H1 (cell line): ENCODE measurements at regions not wholly inside any gene's neighbourhood (a gene's known extent, or its start where the extent isn't known, plus 50 kb on each side); places are given as distances from the start of the nearest gene placed in this dataset.

Experiments
- CTCF ChIA-PET: fragments of 300-600 bp; sonication (Branson Sonifier 250); formaldehyde crosslinking; loops from one replicate; lab custom pipeline; 2021; ENCODE audit not compliant: partially characterized antibody; lab: Charles Lee
- POLR2A ChIA-PET: fragments of 300-600 bp; sonication (Branson Sonifier 250); formaldehyde crosslinking; loops from one replicate; lab custom pipeline; 2021; ENCODE audit warnings: inconsistent platforms; ENCODE audit not compliant: partially characterized antibody; lab: Charles Lee
- DNase-seq, 2 experiments: peaks; one replicate each; pipeline versions ENCODE4 v3.0.0 to v3.0.0-alpha.2; 2010 to 2022; ENCODE audit warnings: low spot score in 2 of 2, low read depth in 1 of 2, mixed read lengths in 1 of 2
- FAIRE-seq: peaks from 2 replicates; lab custom pipeline; 2011; peaks lifted over from hg19 to GRCh38; lab: Jason Lieb, UNC
- H2AFZ ChIP-seq: 2 replicates; pipeline ENCODE4 v1.8.1; 2012; ENCODE audit warnings: low read length, inconsistent platforms
- H2AK5ac ChIP-seq: 2 replicates; pipeline ENCODE4 v1.6.1; 2013; ENCODE audit warnings: low read depth, low read length
- H2BK120ac ChIP-seq: replicated peaks from 2 replicates; pipeline ENCODE3; 2013; ENCODE audit warnings: low read depth, low read length, inconsistent platforms
- H2BK12ac ChIP-seq: 2 replicates; pipeline ENCODE4 v1.6.1; 2013; ENCODE audit warnings: low read depth, low read length
- H2BK15ac ChIP-seq: 2 replicates; pipeline ENCODE4 v1.6.1; 2013; ENCODE audit warnings: low read length
- H2BK20ac ChIP-seq: 2 replicates; pipeline ENCODE4 v1.6.1; 2013; ENCODE audit warnings: low read length
- H2BK5ac ChIP-seq: 2 replicates; pipeline ENCODE4 v1.6.1; 2013; ENCODE audit warnings: low read depth, low read length
- H3K14ac ChIP-seq: 2 replicates; pipeline ENCODE4 v1.6.1; 2013; ENCODE audit warnings: inconsistent platforms; ENCODE audit not compliant: insufficient read length
- H3K18ac ChIP-seq: 2 replicates; pipeline ENCODE4 v1.6.1; 2013; ENCODE audit warnings: low read length; ENCODE audit errors: extremely low read depth
- H3K23ac ChIP-seq: 2 replicates; pipeline ENCODE4 v1.6.1; 2013; ENCODE audit warnings: inconsistent platforms; ENCODE audit not compliant: insufficient read length
- H3K23me2 ChIP-seq: 2 replicates; pipeline ENCODE4 v1.6.1; 2013; ENCODE audit warnings: low read depth, low read length
- H3K27ac ChIP-seq: 2 replicates; pipeline ENCODE4 v1.6.1; 2011; ENCODE audit warnings: low read depth, low read length, inconsistent platforms
- H3K27me3 ChIP-seq, 4 experiments: replicated peaks in 1 of 4; 1 replicate in 1 of 4; 2 replicates in 3 of 4; pipeline versions ENCODE4 v1.6.1 to v1.8.1; 2011 to 2013; ENCODE audit warnings: low read length in 3 of 4, mild to moderate bottlenecking in 3 of 4, inconsistent platforms in 2 of 4, mixed read lengths in 2 of 4, moderate library complexity in 1 of 4; ENCODE audit not compliant: control insufficient read depth in 3 of 4, insufficient read depth in 3 of 4; ENCODE audit errors: extremely low read depth in 1 of 4
- H3K36me3 ChIP-seq, 4 experiments: 2 replicates each; pipeline versions ENCODE4 v1.6.1 to v1.8.1; 2011 to 2013; ENCODE audit warnings: mild to moderate bottlenecking in 4 of 4, low read length in 3 of 4, moderate library complexity in 2 of 4, control low read depth in 1 of 4, inconsistent platforms in 1 of 4; ENCODE audit not compliant: insufficient read depth in 4 of 4, control insufficient read depth in 2 of 4
- H3K4ac ChIP-seq: replicated peaks from 2 replicates; pipeline ENCODE3; 2013; ENCODE audit warnings: low read length, low read depth, mixed read lengths, inconsistent platforms; ENCODE audit not compliant: insufficient read length
- H3K4me1 ChIP-seq, 4 experiments: replicated peaks in 1 of 4; 1 replicate in 1 of 4; 2 replicates in 3 of 4; pipeline versions ENCODE4 v1.6.1 to v1.8.1; 2011 to 2013; ENCODE audit warnings: low read length in 3 of 4, inconsistent platforms in 2 of 4, mixed read lengths in 1 of 4; ENCODE audit not compliant: insufficient read depth in 4 of 4, control insufficient read depth in 3 of 4
- H3K4me2 ChIP-seq, 2 experiments: 2 replicates each; pipeline versions ENCODE4 v1.6.1 to v1.8.1; 2011 to 2013; ENCODE audit warnings: low read depth in 2 of 2, low read length in 2 of 2, control low read depth in 1 of 2, inconsistent platforms in 1 of 2, mild to moderate bottlenecking in 1 of 2; ENCODE audit not compliant: insufficient read depth in 1 of 2
- H3K4me3 ChIP-seq, 4 experiments: fragments of 200-600, 300-600 bp in 1 of 4; sonication (generic), shearing (Covaris generic), sonication (Bioruptor Twin) in 1 of 4; 2 replicates each; pipeline versions ENCODE4 v1.5.1 to v1.8.1; 2011 to 2016; ENCODE audit warnings: low read length in 4 of 4, low read depth in 3 of 4, control low read depth in 2 of 4, inconsistent platforms in 2 of 4, mild to moderate bottlenecking in 2 of 4, mixed read lengths in 1 of 4, moderate library complexity in 1 of 4; ENCODE audit not compliant: insufficient read depth in 2 of 4; ENCODE audit errors: extremely low read depth in 1 of 4
- H3K56ac ChIP-seq: replicated peaks from 2 replicates; pipeline ENCODE3; 2013; ENCODE audit warnings: low read depth, mild to moderate bottlenecking, mixed read lengths, low read length, inconsistent platforms; ENCODE audit not compliant: insufficient read length
- H3K79me1 ChIP-seq: 2 replicates; pipeline ENCODE4 v1.6.1; 2013; ENCODE audit warnings: low read depth, low read length, control low read depth
- H3K79me2 ChIP-seq, 2 experiments: 2 replicates each; pipeline versions ENCODE4 v1.6.1 to v1.8.1; 2012 to 2013; ENCODE audit warnings: low read length in 2 of 2, mild to moderate bottlenecking in 2 of 2, inconsistent platforms in 1 of 2; ENCODE audit not compliant: insufficient read depth in 2 of 2, control insufficient read depth in 1 of 2
- H3K9ac ChIP-seq, 4 experiments: replicated peaks in 1 of 4; 1 replicate in 1 of 4; 2 replicates in 3 of 4; pipeline versions ENCODE4 v1.6.1 to v1.8.1; 2011 to 2013; ENCODE audit warnings: low read depth in 3 of 4, low read length in 3 of 4, control low read depth in 2 of 4, mild to moderate bottlenecking in 2 of 4, moderate library complexity in 2 of 4, inconsistent platforms in 1 of 4; ENCODE audit errors: extremely low read depth in 1 of 4
- H3K9me3 ChIP-seq, 2 experiments: 2 replicates each; pipeline versions ENCODE4 v1.6.1 to v1.8.1; 2012 to 2013; ENCODE audit warnings: mild to moderate bottlenecking in 2 of 2, moderate library complexity in 2 of 2, control low read depth in 1 of 2, inconsistent platforms in 1 of 2, low read depth in 1 of 2, low read length in 1 of 2, mixed read lengths in 1 of 2; ENCODE audit not compliant: insufficient read depth in 2 of 2
- H4K20me1 ChIP-seq, 2 experiments: replicated peaks in 1 of 2; 2 replicates each; pipeline versions ENCODE3 to v1.8.1; 2011 to 2013; ENCODE audit warnings: inconsistent platforms in 2 of 2, low read length in 2 of 2, mild to moderate bottlenecking in 1 of 2; ENCODE audit not compliant: insufficient read depth in 2 of 2, control insufficient read depth in 1 of 2
- H4K5ac ChIP-seq: 2 replicates; pipeline ENCODE4 v1.6.1; 2013; ENCODE audit warnings: low read length, low read depth, mixed read lengths, inconsistent platforms; ENCODE audit not compliant: insufficient read length
- H4K8ac ChIP-seq: 2 replicates; pipeline ENCODE4 v1.8.0; 2013; ENCODE audit warnings: mild to moderate bottlenecking, moderate library complexity, low read length, inconsistent platforms; ENCODE audit not compliant: insufficient read depth; ENCODE audit errors: extremely low read depth
- H4K91ac ChIP-seq: replicated peaks from 2 replicates; pipeline ENCODE3; 2013; ENCODE audit warnings: low read length, mixed read lengths, inconsistent platforms; ENCODE audit not compliant: insufficient read length
- ATF2 ChIP-seq: IDR thresholded peaks from 2 replicates; pipeline ENCODE4 v1.6.1; 2012; ENCODE audit warnings: low read length, inconsistent platforms
- BCL11A ChIP-seq, 2 experiments: IDR thresholded peaks; one replicate each; pipeline ENCODE4 v1.6.1; 2011; ENCODE audit warnings: low read depth in 2 of 2, low read length in 2 of 2, mild to moderate bottlenecking in 2 of 2
- CHD2 ChIP-seq: IDR thresholded peaks from 2 replicates; pipeline ENCODE4 v1.6.1; 2012; ENCODE audit warnings: low read length, improper control_type of control experiment
- CTBP2 ChIP-seq: IDR thresholded peaks from 2 replicates; pipeline ENCODE4 v1.7.0; 2011; ENCODE audit warnings: borderline replicate concordance, mild to moderate bottlenecking, moderate library complexity, mixed read lengths, low read length; ENCODE audit not compliant: insufficient read depth, insufficient read length
- EGR1 ChIP-seq: IDR thresholded peaks from 2 replicates; pipeline ENCODE4 v1.6.1; 2011; ENCODE audit warnings: low read depth, low read length, borderline replicate concordance
- GTF2F1 ChIP-seq: IDR thresholded peaks from 2 replicates; pipeline ENCODE4 v1.6.1; 2012; ENCODE audit warnings: low read depth, low read length, improper control_type of control experiment, borderline replicate concordance
- KDM4A ChIP-seq: IDR thresholded peaks from one replicate; pipeline ENCODE4 v1.7.1; 2012; ENCODE audit warnings: low read depth, mild to moderate bottlenecking, moderate library complexity, low read length, inconsistent platforms; ENCODE audit not compliant: severe bottlenecking
- KDM5A ChIP-seq: fragments of 200-600 bp; IDR thresholded peaks from 2 replicates; pipeline ENCODE4 v1.7.1; 2012; ENCODE audit warnings: mild to moderate bottlenecking, low read length, inconsistent platforms, mixed read lengths
- RAD21 ChIP-seq, 2 experiments: IDR thresholded peaks in 1 of 2; conservative IDR thresholded peaks in 1 of 2; 2 replicates each; pipeline ENCODE4 v1.6.1; 2011; ENCODE audit warnings: low read depth in 2 of 2, low read length in 2 of 2, improper control_type of control experiment in 1 of 2, inconsistent platforms in 1 of 2, mild to moderate bottlenecking in 1 of 2, moderate library complexity in 1 of 2
- USF2 ChIP-seq: IDR thresholded peaks from 2 replicates; pipeline ENCODE4 v1.6.1; 2011; ENCODE audit warnings: low read length, improper control_type of control experiment
- WGBS, 2 experiments: shearing (Covaris generic) in 1 of 2; methylation state at CpG; one replicate each; pipeline versions ENCODE4 v1.1.6 to v1.1.7; 2013 to 2015; ENCODE audit warnings: low lambda C conversion rate in 2 of 2, mixed read lengths in 2 of 2, inconsistent platforms in 1 of 2, low coverage in 1 of 2, missing lambda C conversion rate in 1 of 2; ENCODE audit not compliant: insufficient replicate concordance in 2 of 2, insufficient coverage in 1 of 2, insufficient read length in 1 of 2; ENCODE audit errors: extremely low coverage in 1 of 2, missing lambda C conversion rate in 1 of 2; 5-methylcytosine and 5-hydroxymethylcytosine counted together

DNA sequence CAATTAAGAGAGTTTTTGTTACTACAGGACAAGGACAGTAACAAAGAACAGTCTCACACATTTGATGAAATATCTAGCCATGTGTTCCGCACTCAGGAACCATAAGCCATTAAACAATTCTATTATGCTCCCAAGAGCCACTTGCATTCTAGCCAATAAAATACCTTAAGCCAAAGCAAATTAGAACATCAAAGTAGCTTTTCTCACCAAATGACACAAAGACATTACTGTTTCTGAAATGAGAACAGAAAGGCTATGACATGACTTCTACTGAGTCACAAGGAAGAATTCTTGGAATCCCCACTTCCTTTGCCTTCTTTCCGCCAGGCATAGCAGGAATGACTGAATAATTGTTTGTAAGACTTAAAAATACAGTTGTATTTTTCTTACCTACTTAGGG is 445.8 kb downstream of the ATP23 start:
- Histone ChIP-seq H4K5ac (no peak overlapping the region), H2AFZ (no peak overlapping the region), H3K79me2 (no peaks in the 10 kb centered on the region), H2BK15ac (no peak overlapping the region), H3K23ac (no peak overlapping the region), H4K8ac (no peak overlapping the region), H3K4me2 (no peak overlapping the region), H3K9me3 (no peaks in the 10 kb centered on the region; a peak in 1 of 4 replicates), H2BK12ac (no peak overlapping the region), H4K91ac (no peak overlapping the region), H3K27me3 (no peaks in the 10 kb centered on the region), H3K4me3 (no peak overlapping the region), H2BK120ac (no peak overlapping the region), H3K79me1 (no peaks in the 10 kb centered on the region), H3K18ac (no peak overlapping the region), H3K14ac (no peak overlapping the region), H4K20me1 (no peaks in the 10 kb centered on the region), H3K4ac (no peak overlapping the region), H3K9ac (no peak overlapping the region), H2BK20ac (no peak overlapping the region), H2AK5ac (no peak overlapping the region), H3K27ac (no peak overlapping the region), H3K23me2 (no peaks in the 10 kb centered on the region), H3K56ac (no peak overlapping the region), H3K4me1 (peaks cover 0 to 3% (median 1%) of the 10 kb centered on the region in 4 experiments; a peak in 2 of 7 replicates), H3K36me3 (no peaks in the 10 kb centered on the region), H2BK5ac (no peak overlapping the region)
- POLR2A ChIA-PET, result no interaction called here
- CTCF ChIA-PET, result interaction anchor here (1.6 kb wide), 1 partner anchor 17 kb away, joined by 3 read pairs; no protein-coding TSS in a partner anchor
- WGBS, 2 experiments, result 48% methylated on average over 2 of the region's 2 CpGs; no CpG with 5 or more reads in 1 of the 2 experiments
- DNase-seq (no peak), FAIRE-seq (no peak)
- no peak for TF ChIP-seq USF2
- TF ChIP-seq BCL11A (IDR thresholded peaks at IDR 0.05; ENCODE audit: low read depth in 2 of 2, low read length in 2 of 2), result no peak
- TF ChIP-seq EGR1, result no peak
- TF ChIP-seq ATF2, result no peak
- TF ChIP-seq KDM4A, result no peak
- no peak for TF ChIP-seq CTBP2
- TF ChIP-seq GTF2F1, result no peak
- no peak for TF ChIP-seq KDM5A
- no peak for TF ChIP-seq CHD2
- TF ChIP-seq RAD21 (IDR thresholded peaks at IDR 0.05 in 1 of 2, conservative IDR thresholded peaks at IDR 0.05 in 1 of 2; ENCODE audit: low read depth in 2 of 2, low read length in 2 of 2), result no peak
